NCI-H2081 treated with DMSO at 0.1 percent for 48 hours (cell line): ENCODE measurements at regions not wholly inside any gene's neighbourhood (a gene's known extent, or its start where the extent isn't known, plus 50 kb on each side); places are given as distances from the start of the nearest gene placed in this dataset.

Experiments used
- DNase-seq: peaks from one replicate; lab custom pipeline; 2025; lab: John Stamatoyannopoulos, UW

DNA sequence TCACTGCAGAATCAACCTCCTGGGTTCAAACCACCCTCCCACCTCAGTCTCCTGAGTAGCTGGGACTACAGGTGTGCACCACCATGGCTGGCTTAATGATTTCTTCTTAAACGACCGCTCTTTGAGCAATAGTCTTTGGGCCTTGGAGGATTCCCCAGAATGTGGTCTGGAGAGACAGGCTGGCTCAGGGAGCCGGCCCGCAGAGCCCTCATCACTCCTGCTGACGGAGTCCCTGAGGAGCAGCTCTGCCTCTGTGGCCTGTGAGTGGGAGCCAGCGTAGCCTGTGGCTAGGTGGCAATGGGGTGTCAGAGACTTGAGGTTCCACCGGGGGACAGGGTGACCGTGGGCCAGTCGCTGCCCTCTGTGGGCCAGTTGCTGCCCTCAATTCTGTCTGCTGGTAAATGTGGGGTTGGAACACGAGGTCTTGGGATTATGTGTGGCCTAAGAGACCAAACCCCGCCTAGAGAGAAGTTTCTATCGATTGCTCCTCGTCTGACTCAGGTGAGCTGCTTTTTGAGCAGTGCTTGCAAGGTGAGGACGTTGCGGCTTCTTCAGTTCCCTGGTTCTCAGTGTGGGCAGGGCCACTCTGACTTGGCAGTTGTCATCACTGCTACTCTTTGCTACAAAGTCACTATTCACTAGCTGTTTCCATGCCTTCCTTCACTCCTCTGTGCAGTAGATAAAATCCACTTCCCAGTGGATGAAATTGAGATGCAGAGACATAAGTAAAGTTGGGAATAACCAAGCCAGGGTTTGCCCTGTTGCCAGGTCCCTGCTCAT is 124.8 kb upstream of the NECTIN1 start:
- no peak for DNase-seq

DNA sequence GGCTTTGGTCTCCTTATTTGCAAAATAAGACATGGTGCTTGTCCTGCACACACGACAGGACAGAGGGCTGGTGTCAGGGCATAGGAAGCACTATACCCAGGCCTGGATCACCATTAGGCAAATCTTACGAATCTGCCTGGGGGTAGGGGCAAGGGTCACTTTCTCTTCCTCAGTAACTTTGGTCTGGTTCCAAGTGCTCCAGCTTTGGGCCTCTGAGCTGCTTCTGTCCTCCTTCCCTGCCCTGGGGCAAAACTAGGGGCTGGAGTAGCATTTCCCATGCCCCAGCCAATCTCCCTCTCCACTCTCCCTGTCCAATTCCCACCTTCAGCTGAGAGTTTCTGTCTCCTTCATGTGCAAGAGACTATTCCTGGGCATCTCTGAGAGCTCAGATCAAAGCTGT is 123.7 kb upstream of the NECTIN1 start:
- no peak for DNase-seq

DNA sequence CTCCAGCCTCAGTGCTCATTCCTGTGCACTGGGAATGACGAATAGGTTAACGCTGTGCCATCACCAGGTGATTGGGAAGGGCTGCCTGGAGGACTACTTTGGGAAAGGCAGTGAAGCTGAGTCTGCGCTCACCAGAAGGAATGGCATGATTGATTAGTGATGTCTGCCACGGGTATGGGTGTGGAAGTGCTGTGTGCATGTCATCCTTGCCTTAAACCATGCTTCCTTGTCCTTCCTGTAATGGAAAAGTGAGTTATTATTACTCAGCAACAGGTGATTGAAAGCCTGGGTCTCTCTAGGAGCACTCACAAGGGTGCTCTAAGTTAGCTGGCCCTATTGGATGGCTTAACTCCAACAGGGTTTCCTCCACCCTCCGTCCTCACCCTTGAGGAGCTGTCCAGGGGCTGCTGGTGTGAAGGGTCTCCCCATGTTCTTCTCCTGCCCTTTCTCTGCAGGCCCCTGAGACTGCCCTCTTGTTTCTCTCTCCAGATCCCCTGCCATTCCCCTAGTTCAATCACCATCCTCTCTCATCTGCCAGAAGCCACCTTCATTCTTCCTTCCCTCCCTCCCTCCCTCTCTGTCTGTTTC is 121.9 kb upstream of the NECTIN1 start:
- DNase-seq = no peak

DNA sequence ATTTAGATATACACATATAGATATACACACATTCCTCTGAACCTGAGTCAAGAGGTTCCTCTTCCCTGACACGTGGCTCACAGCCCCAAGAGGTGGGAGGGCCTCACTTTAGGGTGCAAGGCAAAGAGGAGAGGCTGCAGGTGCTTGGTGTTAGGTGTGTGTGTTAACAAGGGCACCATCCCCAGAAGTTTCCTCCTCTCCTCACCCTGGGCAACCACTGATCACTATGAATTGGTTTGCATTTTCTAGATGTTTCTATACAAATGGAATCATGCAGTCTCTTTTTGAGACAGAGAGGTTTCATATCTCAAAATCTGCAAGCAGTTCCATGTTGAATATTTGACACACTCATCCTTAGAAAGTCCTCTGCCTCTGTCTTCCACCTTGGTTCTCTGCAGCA is 120.9 kb upstream of the NECTIN1 start:
- DNase-seq = no peak

DNA sequence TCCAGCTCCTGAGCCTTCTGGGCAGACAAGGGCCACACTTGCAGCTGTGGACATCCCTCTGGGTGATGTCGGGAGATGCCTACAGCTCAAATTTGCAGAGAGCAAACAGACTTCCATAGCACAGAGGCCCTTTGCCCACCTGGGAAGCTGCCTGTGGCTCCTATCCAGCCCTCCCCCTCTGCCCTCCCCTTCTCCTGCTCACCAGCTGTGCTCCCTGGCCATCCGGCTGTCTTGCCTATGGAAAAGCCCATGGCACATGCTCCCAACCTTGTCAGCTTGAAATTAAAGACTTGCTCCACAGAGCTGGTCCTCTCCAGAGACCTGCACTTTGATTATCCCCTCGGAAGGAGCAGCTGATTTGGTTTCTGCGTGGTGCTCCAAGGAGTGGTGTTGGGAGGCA is 118.9 kb upstream of the NECTIN1 start:
- no peak for DNase-seq

DNA sequence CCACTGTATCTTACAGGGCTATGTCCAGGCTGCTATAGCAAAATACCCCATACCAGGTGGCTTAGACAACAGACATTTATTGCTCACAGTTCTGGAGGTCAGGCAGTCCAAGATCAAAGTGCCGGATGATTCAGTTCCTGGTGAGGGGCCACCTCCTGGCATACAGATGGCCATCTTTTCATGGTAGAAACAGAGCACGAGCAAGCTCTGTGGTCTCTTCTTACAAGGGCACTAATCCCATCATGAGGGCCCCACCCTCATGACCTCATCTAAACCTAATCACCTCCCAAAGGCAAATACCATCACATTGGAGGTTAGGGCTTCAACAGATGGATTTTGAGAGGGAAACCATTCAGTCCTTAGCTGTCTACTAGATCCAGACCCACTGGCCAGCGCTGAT is 117.4 kb upstream of the NECTIN1 start:
- no peak for DNase-seq

DNA sequence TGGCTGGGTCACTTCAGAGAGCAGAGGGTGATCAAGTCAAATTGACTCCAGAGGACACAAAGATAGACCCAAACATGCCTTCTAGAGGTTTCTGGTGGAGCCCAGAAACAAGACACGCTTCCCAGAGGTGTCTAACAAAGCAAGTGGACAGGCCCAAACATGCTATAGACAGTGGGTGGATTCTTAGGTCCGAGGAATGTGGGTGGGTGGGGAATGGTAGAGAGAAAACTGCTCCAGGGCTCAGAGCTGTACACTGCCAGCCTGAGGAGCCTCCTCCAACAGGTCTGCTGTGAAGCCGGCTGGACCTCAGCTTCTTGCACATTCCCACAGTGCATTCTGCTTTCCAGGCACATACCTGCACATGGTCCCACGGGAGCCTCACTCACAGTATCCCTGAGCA is 116.8 kb upstream of the NECTIN1 start:
- no peak for DNase-seq

DNA sequence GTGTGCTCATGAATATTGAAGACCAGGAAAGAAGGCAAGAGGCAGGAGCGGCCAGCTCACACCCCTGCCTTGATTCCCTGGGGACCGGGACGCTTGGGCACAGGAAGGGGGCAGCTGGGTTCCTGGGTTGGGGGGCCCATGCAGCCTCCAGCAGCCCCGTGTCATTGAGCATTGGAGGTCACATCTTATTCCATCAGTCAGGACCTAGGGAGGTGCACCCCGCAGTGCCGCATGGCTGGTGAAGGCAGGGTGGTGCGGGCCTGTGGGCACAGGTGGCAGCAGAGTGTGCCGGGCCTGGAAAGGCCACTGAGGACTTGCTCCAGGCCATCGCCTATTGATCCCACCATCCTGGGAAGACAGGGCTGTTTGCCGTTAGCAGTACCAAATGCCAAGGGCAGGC is 116.3 kb upstream of the NECTIN1 start:
- DNase-seq = no peak

DNA sequence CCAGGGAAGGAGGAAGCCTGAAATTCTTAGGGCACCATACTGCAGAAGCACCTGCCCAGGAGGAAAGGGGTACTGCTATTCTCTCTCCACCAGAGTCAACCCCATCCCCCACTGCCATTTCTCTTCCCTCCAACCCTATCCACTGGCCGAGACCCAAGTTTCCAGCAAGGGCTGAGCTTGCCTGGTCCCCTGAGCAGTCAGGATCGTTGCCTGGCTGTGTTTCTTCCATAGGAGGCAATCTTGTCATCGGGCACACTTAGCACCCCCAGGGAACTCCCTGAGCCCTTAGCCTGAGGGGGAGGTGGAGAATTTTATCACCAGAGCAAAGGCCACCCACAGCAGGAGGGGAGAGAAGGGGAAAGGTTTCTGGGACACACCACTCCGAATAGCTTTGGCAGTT is 115.8 kb upstream of the NECTIN1 start:
- no peak for DNase-seq

DNA sequence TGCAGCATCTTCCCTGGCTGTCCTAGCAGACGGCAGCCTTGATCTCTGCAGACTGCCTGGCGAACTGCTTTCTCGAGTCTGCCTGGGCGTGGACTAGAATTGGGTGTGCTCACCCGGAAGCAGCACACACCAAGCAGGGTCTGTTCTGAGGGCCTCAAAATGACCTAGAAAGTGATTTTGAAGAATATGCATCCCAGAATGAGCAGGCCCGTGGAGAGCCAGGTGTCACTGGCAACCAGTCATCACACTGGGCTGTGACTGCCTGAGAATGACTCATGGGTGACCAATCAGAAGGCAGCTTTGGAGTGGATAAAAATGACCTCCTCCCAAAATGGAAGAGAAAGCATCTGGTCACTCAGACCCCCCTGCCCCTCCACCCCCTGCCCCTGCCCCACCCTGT is 114.9 kb upstream of the NECTIN1 start:
- no peak for DNase-seq

DNA sequence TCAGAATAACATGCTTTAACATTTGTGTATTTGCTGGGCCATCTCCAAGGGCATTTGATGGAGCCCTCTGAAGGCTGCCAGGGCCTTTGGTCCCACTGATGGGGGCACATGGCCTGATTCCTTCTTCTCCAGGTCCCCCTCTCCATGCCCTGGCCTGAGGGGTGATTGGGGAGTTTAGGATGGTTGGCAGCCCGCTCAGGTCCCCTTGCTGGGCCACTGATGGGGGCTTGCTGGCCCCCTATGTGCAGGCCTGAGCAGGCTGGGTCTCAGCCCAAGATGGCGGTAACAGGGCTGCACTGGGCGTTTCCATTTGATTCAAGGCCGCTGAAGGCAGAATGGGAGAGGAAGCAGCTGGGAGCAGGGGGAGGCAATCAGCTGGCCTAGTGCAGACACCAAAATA is 113.7 kb upstream of the NECTIN1 start:
- no peak for DNase-seq

DNA sequence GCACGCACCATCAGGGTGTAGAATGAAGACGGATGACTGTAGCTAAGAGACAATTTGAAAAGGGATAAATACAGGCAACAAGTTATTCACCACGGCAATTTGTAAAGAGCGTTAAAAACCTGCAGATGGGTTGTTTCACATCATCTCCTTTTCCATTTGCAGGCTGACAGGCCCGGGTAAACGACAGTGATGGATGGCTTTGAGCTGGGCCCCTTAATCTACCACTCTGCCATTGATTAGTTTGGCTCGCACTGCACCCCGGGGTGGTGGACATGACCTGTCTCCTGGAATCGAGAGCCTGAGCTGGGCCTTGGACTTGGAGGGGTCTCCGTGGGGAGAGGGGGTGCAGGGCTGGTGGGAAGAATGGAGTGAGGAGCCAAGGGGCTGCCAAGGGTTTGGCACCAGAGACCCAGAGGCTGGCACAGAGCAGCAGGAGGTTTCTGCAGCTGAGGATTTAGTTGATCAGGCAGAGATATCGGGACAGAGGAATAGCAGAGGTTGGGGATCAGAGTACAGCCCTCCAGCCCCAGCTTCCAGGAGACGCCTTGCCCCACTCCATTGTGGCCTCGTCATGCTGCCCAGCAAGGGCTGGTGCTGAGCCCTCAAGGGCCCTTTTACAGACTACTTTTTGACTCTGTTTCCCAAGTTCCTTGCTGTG is 110.6 kb upstream of the NECTIN1 start:
- no peak for DNase-seq

DNA sequence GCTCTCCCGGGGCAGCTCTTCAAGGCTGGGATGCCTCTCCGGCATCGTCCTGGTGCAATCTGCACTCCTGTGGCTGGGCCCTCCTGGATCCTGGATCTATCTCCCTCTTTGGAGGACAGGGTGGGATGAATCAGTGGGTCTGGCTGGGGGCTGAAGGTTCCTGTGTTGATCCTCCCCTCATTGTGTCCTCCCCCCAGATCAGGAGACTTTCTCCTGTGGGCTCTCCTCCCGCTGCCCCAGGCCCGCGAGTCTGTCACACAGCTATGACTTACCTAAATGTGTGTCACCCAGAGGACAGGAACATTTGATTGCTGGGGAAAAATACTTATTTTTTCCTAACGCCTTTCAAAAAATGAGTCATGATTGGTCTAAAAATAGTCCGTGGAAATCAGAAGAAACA is 106.8 kb upstream of the NECTIN1 start:
- DNase-seq = no peak

DNA sequence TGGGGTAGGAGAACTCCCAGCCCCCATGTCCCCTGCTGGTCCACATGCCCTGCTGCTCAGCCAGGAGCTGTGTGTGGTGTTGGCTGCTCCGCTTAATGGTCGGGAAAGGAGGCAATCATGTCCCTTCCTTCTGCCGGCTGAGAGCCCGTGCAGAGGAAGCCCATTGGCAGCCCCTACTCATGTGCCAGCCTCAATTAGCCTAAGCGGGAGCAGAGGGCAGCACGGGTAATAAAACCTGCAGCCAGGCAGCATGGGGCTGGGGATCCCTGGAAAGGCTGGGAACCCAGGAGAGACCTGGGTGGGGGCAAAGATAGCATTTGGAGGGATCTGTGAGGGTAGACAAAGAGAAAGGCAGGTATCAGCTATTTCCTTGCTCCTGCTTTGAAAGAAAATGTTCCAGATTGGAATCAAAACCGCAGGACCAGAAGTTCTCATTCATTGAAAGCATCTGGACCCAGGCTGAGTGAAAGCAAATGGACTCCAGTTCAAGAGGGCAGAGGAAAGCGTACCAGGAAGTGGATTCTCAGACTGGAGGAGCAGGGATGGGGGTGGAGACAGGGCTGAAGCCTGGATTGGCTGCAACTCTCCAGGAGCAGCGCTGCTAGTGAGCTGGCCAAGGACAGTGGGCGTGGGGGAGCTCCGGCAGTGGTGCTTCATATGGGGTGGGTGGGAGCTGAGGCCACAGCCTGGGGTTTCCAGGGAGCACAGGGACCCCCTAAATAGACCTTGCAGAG is 103.4 kb upstream of the NECTIN1 start:
- DNase-seq = no peak

DNA sequence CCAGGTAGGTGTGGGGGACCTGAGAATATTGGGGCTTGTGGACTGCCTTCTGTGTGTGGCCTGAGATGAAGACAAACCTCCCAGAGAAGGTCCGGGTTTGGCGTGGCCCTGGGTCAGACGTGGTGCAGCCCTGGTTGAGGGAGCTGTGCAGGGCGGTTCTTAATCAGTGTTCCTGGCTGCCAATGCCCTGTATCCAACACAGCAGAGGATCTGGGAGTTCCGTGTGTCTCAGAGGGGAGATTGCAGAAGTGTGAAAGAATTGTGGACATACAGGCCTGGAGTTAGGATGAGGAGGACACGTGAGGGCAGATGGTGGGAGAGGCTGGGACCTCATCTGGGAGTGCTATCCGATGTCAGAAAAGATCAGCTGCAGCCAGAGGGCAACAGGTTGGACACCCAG is 102.0 kb upstream of the NECTIN1 start:
- no peak for DNase-seq

DNA sequence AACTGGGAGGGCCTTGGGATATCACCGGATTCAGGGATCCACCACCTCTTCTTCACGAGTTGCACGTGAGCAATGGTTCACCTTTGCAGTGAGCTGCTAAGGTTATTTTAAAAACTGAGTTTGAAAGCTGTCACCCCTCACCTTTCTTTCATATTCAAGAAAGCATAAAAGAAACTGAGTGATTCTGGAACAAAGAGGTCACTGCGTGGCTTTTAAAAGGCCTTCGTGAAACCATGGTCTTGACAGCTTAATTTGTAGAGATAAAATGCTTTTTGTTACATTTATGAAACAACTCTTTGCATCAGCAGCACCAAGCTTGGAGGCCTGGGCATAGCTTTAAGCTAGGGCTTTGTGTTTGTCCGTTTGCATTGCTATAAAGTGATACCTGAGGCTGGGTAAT is 101.4 kb upstream of the NECTIN1 start:
- DNase-seq = no peak

DNA sequence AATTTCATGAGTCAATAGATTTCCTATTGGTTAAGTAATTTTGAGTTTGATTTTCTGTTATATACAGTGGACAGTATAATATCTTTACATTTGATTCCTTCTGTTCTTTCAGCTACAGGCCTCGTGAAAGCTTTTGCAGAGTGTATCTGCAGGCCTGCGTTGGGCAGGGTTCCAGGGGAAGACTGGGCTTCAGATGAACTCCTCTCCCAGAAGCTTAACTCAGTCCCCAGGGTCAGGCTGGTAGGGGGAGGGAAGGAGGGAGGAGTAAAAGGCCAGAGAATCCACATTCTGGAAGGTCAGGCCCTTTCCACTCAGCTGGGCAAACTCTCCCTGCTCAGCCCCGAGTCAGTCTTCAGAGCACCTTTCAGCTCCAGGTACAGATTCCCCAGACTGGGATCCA is 100.4 kb upstream of the NECTIN1 start:
- no peak for DNase-seq

DNA sequence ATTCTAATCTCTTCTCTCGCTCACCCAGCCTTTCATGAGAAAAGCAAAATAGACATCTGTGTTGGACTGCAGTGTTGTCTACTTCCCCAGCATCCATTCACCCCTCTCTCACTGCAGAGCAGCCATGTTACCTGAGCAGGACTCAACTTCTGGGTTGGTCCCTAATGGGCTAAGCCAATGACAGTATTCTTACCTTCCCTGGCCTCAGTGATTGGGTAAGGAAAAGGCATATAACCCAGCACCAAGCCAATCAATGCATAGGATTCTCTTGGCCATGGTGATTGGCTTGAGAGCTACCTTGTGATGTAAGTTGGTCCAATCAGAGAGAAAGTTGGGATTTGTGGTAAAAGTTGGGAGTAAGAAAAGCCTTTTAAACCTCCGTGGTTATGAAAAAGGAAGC is 99.8 kb upstream of the NECTIN1 start:
- no peak for DNase-seq

DNA sequence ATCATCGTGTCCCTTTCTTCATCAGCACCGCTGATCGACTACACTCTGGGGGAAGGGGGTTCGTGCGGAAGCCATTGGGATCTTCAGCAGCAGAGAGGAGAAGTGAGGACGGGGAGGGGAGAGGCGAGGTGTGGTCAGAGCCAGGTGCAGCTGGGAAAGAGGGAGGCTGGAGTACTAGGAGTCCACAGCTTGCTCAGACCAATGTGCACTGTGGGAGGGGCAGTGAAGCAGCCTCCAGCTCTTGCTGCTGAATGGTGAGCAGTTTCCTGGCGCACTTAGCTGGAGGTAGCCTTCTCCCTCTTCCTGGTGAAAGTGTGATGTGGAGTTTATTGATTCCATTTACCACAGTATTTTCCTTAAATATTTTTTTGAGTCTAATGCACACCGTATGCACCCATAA is 99.0 kb upstream of the NECTIN1 start:
- DNase-seq = no peak

DNA sequence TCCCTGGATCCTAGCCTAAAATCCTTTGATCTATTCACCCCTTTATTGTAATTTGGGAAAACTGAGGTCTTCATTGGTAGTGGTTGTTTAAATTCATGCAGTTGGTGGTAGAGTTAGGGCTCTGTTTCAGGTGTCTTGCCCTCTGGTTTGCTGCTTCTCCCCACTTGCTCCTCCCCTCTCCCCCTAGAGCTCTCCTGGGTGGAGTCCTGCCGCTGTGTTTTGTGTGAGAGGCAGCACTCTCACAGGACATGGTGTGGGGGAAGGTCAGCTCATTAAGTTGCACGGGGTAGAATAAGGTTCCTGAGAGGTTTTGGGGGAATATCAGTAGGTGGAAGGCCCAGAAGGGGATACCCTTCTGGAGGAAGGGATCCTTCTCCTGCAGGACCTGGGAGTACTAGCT is 98.1 kb upstream of the NECTIN1 start:
- no peak for DNase-seq

DNA sequence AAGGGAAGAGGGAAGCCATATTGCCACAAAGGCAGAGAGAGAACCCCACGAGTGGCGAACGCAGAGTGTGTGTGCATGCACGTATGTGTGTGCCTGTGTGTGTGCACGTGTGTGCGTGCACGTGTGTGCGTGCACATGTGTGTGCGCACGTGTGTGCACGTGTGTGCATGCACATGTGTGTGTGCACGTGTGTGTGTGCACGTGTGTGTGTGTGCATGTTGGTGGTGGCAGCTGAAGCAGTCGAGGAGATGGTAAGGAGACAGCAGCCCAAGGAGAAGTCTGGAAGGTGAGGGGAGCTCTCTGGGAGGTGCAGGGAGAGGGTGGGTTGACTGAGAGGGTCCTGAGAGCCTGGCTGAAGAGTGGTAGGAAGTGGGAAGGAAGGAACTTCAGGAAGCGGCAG is 94.1 kb upstream of the NECTIN1 start:
- DNase-seq = no peak

DNA sequence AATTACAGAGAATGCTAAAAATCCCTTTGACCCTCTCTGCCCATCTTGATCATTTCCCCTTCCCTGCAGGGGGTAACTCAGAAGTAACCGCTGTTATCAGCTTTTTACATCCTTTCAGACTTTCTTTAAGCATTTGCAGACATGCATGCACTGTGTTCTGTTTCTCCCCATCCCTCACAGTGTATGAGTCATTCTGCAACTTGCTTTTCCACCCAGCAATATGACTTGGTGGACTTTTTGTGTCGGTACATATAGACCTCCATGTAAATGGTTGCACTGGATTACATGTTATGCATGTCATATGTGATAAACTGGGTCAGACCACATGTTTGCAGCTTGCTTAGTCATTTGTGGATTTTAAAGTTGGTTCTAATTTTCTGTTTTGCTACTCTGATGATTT is 87.7 kb upstream of the NECTIN1 start:
- no peak for DNase-seq

DNA sequence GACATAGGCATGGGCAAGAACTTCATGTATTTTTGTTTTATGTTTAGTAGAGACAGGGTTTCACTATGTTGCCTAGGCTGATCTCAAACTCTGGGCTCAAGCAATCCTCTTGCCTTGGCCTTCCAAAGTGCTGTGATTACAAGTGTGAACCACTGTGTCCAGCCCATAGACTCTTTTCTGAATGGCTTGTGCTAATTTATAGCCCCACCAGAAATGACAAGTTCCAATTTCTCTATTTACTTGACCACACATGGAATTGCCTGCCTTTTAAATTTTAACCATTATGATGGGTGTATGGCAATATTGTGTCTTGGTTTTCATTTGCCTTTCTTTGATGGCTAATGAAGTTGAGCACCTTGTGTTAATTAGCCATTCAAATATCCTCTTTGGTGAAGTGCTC is 85.8 kb upstream of the NECTIN1 start:
- no peak for DNase-seq
